ENCODE measurements at regions not wholly inside any gene's neighbourhood (a gene's known extent, or its start where the extent isn't known, plus 50 kb on each side); places are given as distances from the start of the nearest gene placed in this dataset.

DNA sequence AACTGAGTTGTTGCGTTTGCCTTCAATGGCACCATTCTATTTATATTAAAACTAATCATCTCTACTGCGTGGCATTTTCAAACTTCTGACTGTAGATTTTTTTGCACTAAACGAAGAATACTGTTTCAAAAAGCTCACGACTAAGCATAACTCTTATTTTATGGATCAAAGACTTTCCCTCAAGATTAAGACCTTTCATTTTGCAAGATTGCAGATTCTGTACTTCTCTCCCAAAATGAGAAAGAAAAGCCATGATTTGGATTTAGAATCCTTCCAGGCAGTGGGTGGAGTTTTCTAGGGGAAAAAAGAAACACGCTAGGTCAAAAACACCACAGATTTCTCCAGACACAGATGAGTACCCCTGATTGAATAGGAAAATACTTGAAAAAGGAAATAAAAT lies 617.2 kb upstream of the NR2F2 start:
- Histone ChIP-seq H3K36me3 (replicated peaks in 1 of 2; ENCODE audit: insufficient read depth in 1 of 2, low read depth in 2 of 2) (no peaks in the 10 kb centered on the region), H3K4me1 (no peaks in the 10 kb centered on the region), H3K4me3 (no peak overlapping the region), H3K27ac (no peak overlapping the region), H3K27me3 (peaks cover 0 to 4% of the 10 kb centered on the region in 2 donors), H3K9me3 (no peaks in the 10 kb centered on the region)
- intact Hi-C loops (cut with DNase I) = no loop called here
- WGBS, 2 donors = 54 to 72% methylated on average over 5 of the region's 5 CpGs
- TF ChIP-seq CTCF (IDR thresholded peaks at IDR 0.05) (no peak), POLR2A (IDR thresholded peaks at IDR 0.05) (no peak)
- DNase-seq = no peak
- no peak for ATAC-seq

GRCh38 chr15:95715116-95715903 lies 615.2 kb upstream of the NR2F2 start:
- intact Hi-C loops (cut with DNase I) = no loop called here
- TF ChIP-seq POLR2A (IDR thresholded peaks at IDR 0.05) (no peak), CTCF (IDR thresholded peaks at IDR 0.05) (no peak)
- no peak for ATAC-seq
- H3K27me3 ChIP-seq = peaks cover 0 to 4% of the 10 kb centered on the region in 2 donors
- H3K9me3 ChIP-seq = no peaks in the 10 kb centered on the region
- H3K4me1 ChIP-seq = no peaks in the 10 kb centered on the region
- H3K36me3 ChIP-seq (replicated peaks in 1 of 2; ENCODE audit: insufficient read depth in 1 of 2, low read depth in 2 of 2) = no peaks in the 10 kb centered on the region
- DNase-seq = no peak
- 62 to 80% methylated on average over 3 of the region's 3 CpGs for WGBS, 2 donors
- no peak overlapping the region for H3K4me3 ChIP-seq
- no peak overlapping the region for H3K27ac ChIP-seq

DNA sequence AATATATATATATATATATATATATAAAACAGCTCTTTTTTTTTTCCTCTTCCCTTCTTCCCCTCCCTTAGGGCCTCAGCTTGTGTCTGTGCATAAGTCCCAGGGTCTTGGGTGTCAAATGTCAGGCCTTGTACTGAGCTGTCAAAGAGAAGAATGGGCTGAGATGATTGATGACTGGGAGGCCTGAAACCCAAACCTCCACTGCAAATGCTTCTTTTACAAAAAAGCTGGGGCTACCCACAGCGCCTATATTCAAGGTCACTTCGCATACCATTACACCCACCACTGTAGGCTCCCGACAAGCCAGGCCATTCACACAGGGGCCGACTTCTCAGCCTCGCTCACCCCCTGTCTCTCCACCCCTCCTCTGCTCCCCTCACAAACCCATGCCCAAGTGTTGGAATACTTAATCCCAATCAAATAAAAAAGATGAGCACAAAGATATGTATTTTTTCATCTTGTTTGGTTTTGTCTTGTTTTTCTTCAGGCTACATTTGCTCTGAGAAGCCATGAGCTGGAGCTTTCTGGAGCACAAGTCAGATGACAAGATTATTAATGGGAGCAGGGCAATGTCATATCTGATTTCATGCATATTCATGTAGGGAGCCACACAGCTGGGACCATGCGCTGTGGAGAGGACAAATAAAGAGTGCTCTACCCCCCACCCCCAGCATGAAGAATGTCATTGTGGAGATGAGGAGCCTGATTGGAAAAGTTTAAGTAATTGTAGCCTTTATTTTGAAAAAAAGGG lies 614.4 kb upstream of the NR2F2 start:
- Histone ChIP-seq H3K27me3 (peaks cover 0 to 4% of the 10 kb centered on the region in 2 donors), H3K9me3 (no peaks in the 10 kb centered on the region), H3K36me3 (replicated peaks in 1 of 2; ENCODE audit: insufficient read depth in 1 of 2, low read depth in 2 of 2) (no peaks in the 10 kb centered on the region), H3K4me3 (no peak overlapping the region), H3K27ac (no peak overlapping the region), H3K4me1 (no peaks in the 10 kb centered on the region)
- 66 to 69% methylated on average over 6 of the region's 6 CpGs for WGBS, 2 donors
- intact Hi-C loops (cut with DNase I) = no loop called here
- no peak for DNase-seq
- TF ChIP-seq CTCF (IDR thresholded peaks at IDR 0.05) (no peak), POLR2A (IDR thresholded peaks at IDR 0.05) (no peak)
- no peak for ATAC-seq

- TF ChIP-seq POLR2A (IDR thresholded peaks at IDR 0.05) (no peak), CTCF (IDR thresholded peaks at IDR 0.05) (no peak)
- Histone ChIP-seq H3K27me3 (peaks cover 0 to 4% of the 10 kb centered on the region in 2 donors), H3K9me3 (no peaks in the 10 kb centered on the region), H3K4me1 (no peaks in the 10 kb centered on the region), H3K27ac (no peak overlapping the region), H3K4me3 (no peak overlapping the region), H3K36me3 (replicated peaks in 1 of 2; ENCODE audit: insufficient read depth in 1 of 2, low read depth in 2 of 2) (no peaks in the 10 kb centered on the region)
- ATAC-seq (no peak), DNase-seq (no peak)
- intact Hi-C loops (cut with DNase I) = no loop called here
Measured at GRCh38 chr15:95716708-95717107, 613.8 kb upstream of the NR2F2 start.

Data from body of pancreas (tissue), 4 donors.